ENCODE measurements at regions not wholly inside any gene's neighbourhood (a gene's known extent, or its start where the extent isn't known, plus 50 kb on each side); places are given as distances from the start of the nearest gene placed in this dataset.

DNA sequence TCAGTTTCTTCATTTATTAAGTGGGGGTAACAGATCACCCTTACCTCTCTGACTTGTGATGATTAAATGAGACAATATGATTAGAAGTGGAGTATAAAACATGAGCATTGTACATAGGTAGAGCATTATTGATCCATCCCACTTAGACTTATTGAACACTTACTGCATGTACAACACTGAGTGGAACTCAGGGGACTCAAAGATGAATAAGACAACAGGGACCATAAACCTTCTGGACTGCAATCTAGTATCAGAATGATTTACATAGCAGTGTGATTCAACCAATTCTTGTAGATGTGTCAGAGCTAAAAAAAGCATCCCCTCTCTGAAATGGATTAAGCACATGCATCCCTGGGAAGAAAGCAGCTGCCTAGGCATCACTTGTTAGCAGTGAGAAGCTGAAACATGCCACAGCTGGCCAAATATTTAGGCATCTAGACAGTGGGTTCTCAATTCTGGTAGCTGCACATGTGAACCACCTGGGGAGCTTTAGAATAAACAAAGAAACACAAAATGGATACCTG is 111.5 kb downstream of the CYRIA start:
- DNase-seq (ENCODE audit: low read depth), result no peak
- TF ChIP-seq, protein P1, sequence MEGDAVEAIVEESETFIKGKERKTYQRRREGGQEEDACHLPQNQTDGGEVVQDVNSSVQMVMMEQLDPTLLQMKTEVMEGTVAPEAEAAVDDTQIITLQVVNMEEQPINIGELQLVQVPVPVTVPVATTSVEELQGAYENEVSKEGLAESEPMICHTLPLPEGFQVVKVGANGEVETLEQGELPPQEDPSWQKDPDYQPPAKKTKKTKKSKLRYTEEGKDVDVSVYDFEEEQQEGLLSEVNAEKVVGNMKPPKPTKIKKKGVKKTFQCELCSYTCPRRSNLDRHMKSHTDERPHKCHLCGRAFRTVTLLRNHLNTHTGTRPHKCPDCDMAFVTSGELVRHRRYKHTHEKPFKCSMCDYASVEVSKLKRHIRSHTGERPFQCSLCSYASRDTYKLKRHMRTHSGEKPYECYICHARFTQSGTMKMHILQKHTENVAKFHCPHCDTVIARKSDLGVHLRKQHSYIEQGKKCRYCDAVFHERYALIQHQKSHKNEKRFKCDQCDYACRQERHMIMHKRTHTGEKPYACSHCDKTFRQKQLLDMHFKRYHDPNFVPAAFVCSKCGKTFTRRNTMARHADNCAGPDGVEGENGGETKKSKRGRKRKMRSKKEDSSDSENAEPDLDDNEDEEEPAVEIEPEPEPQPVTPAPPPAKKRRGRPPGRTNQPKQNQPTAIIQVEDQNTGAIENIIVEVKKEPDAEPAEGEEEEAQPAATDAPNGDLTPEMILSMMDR (IDR thresholded peaks at IDR 0.05; ENCODE audit: insufficient read depth, low read depth, low read length, missing control alignments), result no peak
- no peak overlapping the region for H3K4me3 ChIP-seq (ENCODE audit: low read length)

DNA sequence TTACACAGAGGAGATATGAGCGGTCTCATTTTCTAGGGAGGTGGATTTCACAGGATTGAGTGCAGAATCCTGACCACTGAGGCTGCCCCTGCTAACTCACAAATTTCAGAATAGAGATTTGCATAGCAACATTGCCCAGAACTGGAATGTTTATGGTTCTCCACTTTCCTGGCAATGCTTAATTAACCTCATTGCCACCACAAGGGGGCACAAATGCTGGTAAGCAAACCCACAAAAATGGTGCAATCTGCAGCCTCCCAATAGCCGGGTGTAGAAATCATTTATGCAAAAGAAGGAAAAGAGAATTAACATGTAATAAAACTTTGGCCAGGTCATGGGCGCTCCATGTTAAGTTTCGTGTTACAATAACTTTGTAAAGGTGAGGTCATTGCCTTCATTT is 112.4 kb downstream of the CYRIA start:
- TF ChIP-seq, protein P1 (IDR thresholded peaks at IDR 0.05; ENCODE audit: insufficient read depth, low read depth, low read length, missing control alignments), result peak; percentile 76
- DNase-seq (ENCODE audit: low read depth), result peak; percentile 71
- no peak overlapping the region for H3K4me3 ChIP-seq (ENCODE audit: low read length)

DNA sequence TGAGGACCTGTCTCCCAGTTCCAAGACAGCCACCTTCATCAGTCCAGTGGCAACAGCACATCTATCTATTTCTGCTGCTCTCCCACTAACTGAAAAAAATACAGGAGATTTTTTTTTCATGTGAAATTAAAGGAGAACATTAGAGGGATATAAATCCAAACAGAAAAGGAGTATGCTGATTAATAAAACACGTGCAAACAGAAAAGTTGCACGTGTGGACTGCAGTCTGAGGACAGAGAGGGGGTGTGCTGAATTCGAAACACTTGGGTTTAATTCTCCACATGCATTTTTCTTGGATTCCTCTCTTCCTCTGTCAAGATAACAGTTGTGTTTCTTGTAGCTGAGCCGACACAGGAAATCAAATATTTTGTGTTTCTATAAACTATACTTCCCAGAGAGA is 113.4 kb downstream of the CYRIA start:
- H3K4me3 ChIP-seq (ENCODE audit: low read length), result no peak overlapping the region
- TF ChIP-seq, protein P1 (IDR thresholded peaks at IDR 0.05; ENCODE audit: insufficient read depth, low read depth, low read length, missing control alignments), result no peak
- DNase-seq (ENCODE audit: low read depth), result no peak

DNA sequence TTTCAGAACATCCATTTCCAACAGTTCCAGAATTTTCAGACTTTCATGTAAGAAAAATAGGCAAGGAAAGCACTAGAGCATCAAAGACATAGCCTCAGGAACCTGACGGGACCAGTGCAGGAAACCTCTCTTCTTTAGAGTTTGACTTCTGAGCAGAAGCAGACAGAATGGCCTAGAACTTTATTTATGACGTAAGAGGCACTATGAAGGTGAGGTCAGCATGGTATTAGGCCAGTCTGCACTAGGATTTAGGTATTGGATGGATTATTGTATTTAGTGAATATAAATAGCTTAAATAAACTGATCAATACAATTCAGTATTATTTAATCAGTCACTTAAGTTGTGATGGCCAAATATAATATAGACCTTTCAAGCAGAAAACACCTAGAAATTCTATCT is 117.6 kb downstream of the CYRIA start:
- DNase-seq (ENCODE audit: low read depth), result no peak
- TF ChIP-seq, protein P1 (IDR thresholded peaks at IDR 0.05; ENCODE audit: insufficient read depth, low read depth, low read length, missing control alignments), result no peak
- H3K4me3 ChIP-seq (ENCODE audit: low read length), result no peak overlapping the region

DNA sequence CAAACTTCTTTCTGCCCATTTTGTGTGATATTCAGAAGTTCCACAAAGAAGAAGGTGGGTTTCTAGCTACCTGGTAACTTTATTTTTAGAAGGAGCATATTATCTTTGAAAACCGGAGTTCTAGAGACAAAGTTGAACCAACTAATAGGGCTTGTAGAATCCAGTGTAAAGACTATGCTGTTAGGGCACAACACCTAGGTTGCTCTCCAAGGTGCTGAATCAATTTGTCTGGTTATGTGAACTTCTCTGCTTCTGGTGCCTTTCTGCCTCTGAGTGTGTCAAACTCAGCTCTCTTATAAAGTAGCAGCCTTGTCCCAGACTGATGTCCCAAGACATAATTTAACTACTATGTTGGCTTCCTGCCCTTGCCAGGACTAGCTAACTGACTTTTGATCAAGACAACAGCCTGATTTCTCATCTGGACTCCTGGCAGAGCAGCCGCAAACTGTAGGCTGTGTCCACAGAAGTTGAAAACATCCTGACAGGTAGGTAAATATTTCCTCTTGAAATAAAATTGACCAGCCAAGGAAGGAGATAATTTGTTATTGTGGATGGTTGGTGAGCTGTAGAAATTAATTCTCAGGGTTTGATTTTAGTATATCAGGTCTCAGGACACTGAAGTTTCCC is 119.4 kb downstream of the CYRIA start:
- no peak overlapping the region for H3K4me3 ChIP-seq (ENCODE audit: low read length)
- TF ChIP-seq, protein P1 (IDR thresholded peaks at IDR 0.05; ENCODE audit: insufficient read depth, low read depth, low read length, missing control alignments), result no peak
- peak; percentile 84 for DNase-seq (ENCODE audit: low read depth)

DNA sequence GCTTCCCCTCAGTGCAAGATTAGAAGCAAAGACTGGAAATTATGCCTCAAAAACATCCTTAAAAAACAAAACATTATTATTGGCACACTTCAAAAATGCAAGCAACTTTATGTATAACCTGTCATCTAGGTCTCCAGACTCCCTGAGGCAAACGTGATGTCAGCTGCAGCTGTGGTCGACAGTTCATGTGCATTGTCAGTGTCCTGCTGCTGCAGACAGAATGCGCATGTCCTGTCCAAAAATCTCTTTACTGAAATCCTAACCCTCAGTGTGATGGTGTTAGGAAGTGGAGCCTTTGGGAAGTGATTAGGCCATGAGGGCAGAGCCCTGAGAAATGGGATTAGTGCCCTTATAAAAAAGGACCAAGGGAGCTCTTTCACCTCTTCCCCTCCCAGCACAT is 126.9 kb downstream of the CYRIA start:
- H3K4me3 ChIP-seq (ENCODE audit: low read length), result no peak overlapping the region
- DNase-seq (ENCODE audit: low read depth), result peak; percentile 27
- TF ChIP-seq, protein P1 (IDR thresholded peaks at IDR 0.05; ENCODE audit: insufficient read depth, low read depth, low read length, missing control alignments), result no peak

DNA sequence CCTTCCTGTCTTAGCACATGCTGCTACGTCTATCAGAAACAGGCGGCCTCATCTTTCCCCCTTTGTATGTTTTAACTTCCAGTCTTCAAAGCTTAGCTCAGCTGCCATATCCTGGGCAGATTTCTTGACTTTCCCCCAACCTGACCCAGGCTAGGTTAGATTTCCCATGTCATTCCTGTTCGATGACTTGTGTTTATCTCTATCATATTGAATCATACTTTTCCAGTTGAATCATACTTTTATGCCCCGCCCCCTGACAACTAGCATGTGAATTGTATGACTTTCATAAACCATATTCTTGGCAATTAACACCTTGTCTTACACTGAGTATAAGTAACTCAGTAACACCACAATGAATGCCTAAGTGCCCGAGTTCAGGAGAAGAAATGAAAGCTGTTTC is 128.3 kb downstream of the CYRIA start:
- H3K4me3 ChIP-seq (ENCODE audit: low read length), result no peak overlapping the region
- TF ChIP-seq, protein P1 (IDR thresholded peaks at IDR 0.05; ENCODE audit: insufficient read depth, low read depth, low read length, missing control alignments), result no peak
- DNase-seq (ENCODE audit: low read depth), result peak; percentile 94

Measured in epithelial cell of esophagus (primary cell).